K562 (cell line): ENCODE measurements at regions not wholly inside any gene's neighbourhood (a gene's known extent, or its start where the extent isn't known, plus 50 kb on each side); places are given as distances from the start of the nearest gene placed in this dataset.
A peak's percentile ranks its signal among the peaks of the same experiment; 100 is the strongest.

ENCODE experiments used
- ATAC-seq: fragments of 200-7000 bp; cut with Tn5 transposase; 3 replicates; pipeline ENCODE4 v1.9.1; 2020; ENCODE audit warnings: moderate library complexity
- BruUV-seq: library from RNA; stranded (reverse); fragments of 400-500 nt; replicated peaks from 2 replicates; lab custom pipeline; 2021; lab: Mats Ljungman, UMichigan
- CTCF ChIA-PET: fragments of 300-600 bp; formaldehyde crosslinking; extraction: SDS; loops from one replicate; lab custom pipeline; 2021; ENCODE audit warnings: low intra/inter-chr PET ratio; lab: Yijun Ruan, JAX
- POLR2A ChIA-PET: fragments of 300-600, 350-650 bp; sonication (Branson Sonifier 250); formaldehyde crosslinking; extraction: SDS; loops from one replicate; lab custom pipeline; 2021; ENCODE audit warnings: antibody characterized with exemption, inconsistent platforms; lab: Yijun Ruan, JAX
- DNase-seq, 4 experiments: peaks; one replicate each; pipeline versions ENCODE4 v3.0.0 to v3.0.0-alpha.2; 2011 to 2018; ENCODE audit warnings: low spot score in 3 of 4, mixed read lengths in 3 of 4; ENCODE audit errors: extremely low read depth in 1 of 4
- FAIRE-seq: peaks from 2 replicates; lab custom pipeline; 2011; peaks lifted over from hg19 to GRCh38; lab: Jason Lieb, UNC
- H2AFZ ChIP-seq: 2 replicates; pipeline ENCODE4 v1.6.0; 2011; ENCODE audit warnings: low read depth, low read length, control low read depth, inconsistent platforms
- H3K27ac ChIP-seq: fragments of 200-600 bp; 3 replicates; pipeline ENCODE4 v1.8.0; 2011; ENCODE audit warnings: low read depth, mild to moderate bottlenecking, control low read depth, inconsistent platforms, low read length, moderate library complexity, mixed read lengths; ENCODE audit errors: extremely low read depth
- H3K27me3 ChIP-seq, 2 experiments: fragments of 300-600 bp in 1 of 2; 2 replicates in 1 of 2; 3 replicates in 1 of 2; pipeline versions ENCODE4 v1.6.0 to v1.8.0; 2011; ENCODE audit warnings: inconsistent platforms in 2 of 2, low read length in 2 of 2, mild to moderate bottlenecking in 1 of 2, mixed read lengths in 1 of 2, moderate library complexity in 1 of 2; ENCODE audit not compliant: control insufficient read depth in 2 of 2, insufficient read depth in 2 of 2
- H3K36me3 ChIP-seq: fragments of 300-600 bp; 3 replicates; pipeline ENCODE4 v1.8.0; 2011; ENCODE audit warnings: mild to moderate bottlenecking, low read length, inconsistent platforms; ENCODE audit not compliant: control insufficient read depth, insufficient read depth
- H3K4me1 ChIP-seq, 2 experiments: fragments of 200-600 bp in 1 of 2; replicated peaks in 1 of 2; 2 replicates in 1 of 2; 3 replicates in 1 of 2; pipeline versions ENCODE4 v1.5.1 to v1.8.0; 2011; ENCODE audit warnings: inconsistent platforms in 2 of 2, low read length in 2 of 2, mild to moderate bottlenecking in 1 of 2, mixed read lengths in 1 of 2, moderate library complexity in 1 of 2; ENCODE audit not compliant: control insufficient read depth in 2 of 2, insufficient read depth in 2 of 2
- H3K4me2 ChIP-seq: 2 replicates; pipeline ENCODE4 v1.6.1; 2011; ENCODE audit warnings: low read length, control low read depth, inconsistent platforms, mixed read lengths; ENCODE audit not compliant: insufficient read depth
- H3K4me3 ChIP-seq: fragments of 200-600 bp; sonication (generic), shearing (Covaris generic); 2 replicates; pipeline ENCODE4 v1.5.1; 2016; ENCODE audit warnings: control low read depth, inconsistent platforms
- H3K79me2 ChIP-seq: fragments of 200-600 bp; 3 replicates; pipeline ENCODE4 v1.8.0; 2011; ENCODE audit warnings: low read length, inconsistent platforms; ENCODE audit not compliant: control insufficient read depth, insufficient read depth
- H3K9ac ChIP-seq, 2 experiments: 2 replicates each; pipeline versions ENCODE4 v1.6.0 to v1.6.1; 2011; ENCODE audit warnings: low read depth in 2 of 2, low read length in 2 of 2, control low read depth in 1 of 2, inconsistent platforms in 1 of 2, mild to moderate bottlenecking in 1 of 2, mixed read lengths in 1 of 2; ENCODE audit not compliant: insufficient read depth in 1 of 2
- H3K9me1 ChIP-seq: one replicate; pipeline ENCODE4 v1.6.0; 2011; ENCODE audit warnings: inconsistent platforms, mild to moderate bottlenecking, low read length, moderate library complexity; ENCODE audit not compliant: control insufficient read depth, insufficient read depth
- H3K9me3 ChIP-seq: replicated peaks from 2 replicates; pipeline ENCODE4 v1.5.1; 2011; ENCODE audit warnings: low read depth, low read length, inconsistent platforms; ENCODE audit not compliant: control insufficient read depth, insufficient read depth
- H4K20me1 ChIP-seq: replicated peaks from 2 replicates; pipeline ENCODE4 v1.6.1; 2011; ENCODE audit warnings: low read length, inconsistent platforms, mixed read lengths; ENCODE audit not compliant: control insufficient read depth, insufficient read depth
- JUNB ChIP-seq: fragments of 450-650 bp; formaldehyde crosslinking; conservative IDR thresholded peaks from 2 replicates; pipeline ENCODE4 v1.4.0; 2020; ENCODE audit warnings: mild to moderate bottlenecking
- KAT7 ChIP-seq: sonication (generic); formaldehyde crosslinking; IDR thresholded peaks from 2 replicates; pipeline ENCODE4 v1.8.0; 2022; ENCODE audit warnings: missing genetic modification reagents, mild to moderate bottlenecking, borderline replicate concordance
- KHSRP ChIP-seq: fragments of 450-650 bp; IDR thresholded peaks from 2 replicates; pipeline ENCODE4 v1.6.1; 2017
- NCOA4 ChIP-seq: fragments of 450-650 bp; IDR thresholded peaks from 2 replicates; pipeline ENCODE4 v1.6.1; 2018; ENCODE audit warnings: mild to moderate bottlenecking; ENCODE audit not compliant: partially characterized antibody
- NCOA6 ChIP-seq: fragments of 450-650 bp; IDR thresholded peaks from 2 replicates; pipeline ENCODE4 v1.6.1; 2017; ENCODE audit warnings: mild to moderate bottlenecking
- NCOR1 ChIP-seq: fragments of 450-650 bp; IDR thresholded peaks from 2 replicates; pipeline ENCODE4 v1.6.1; 2016; ENCODE audit warnings: mild to moderate bottlenecking, moderate library complexity
- RFX7 ChIP-seq: fragments of 250-450 bp; sonication (Bioruptor Pico); IDR thresholded peaks from 2 replicates; pipeline ENCODE4 v1.5.1; 2021; ENCODE audit warnings: mild to moderate bottlenecking
- RUNX1 ChIP-seq: sonication (generic); IDR thresholded peaks from 2 replicates; pipeline ENCODE4 v1.6.1; 2016; ENCODE audit warnings: antibody characterized with exemption, low read depth
- THRA ChIP-seq: fragments of 450-650 bp; IDR thresholded peaks from 2 replicates; pipeline ENCODE4 v1.6.1; 2017; ENCODE audit warnings: mild to moderate bottlenecking, moderate library complexity
- WGBS: fragments of 100-300 bp; shearing (Covaris generic); methylation state at CpG from one replicate; pipeline ENCODE4 v1.1.6; 2016; ENCODE audit warnings: low coverage, mixed read lengths; ENCODE audit not compliant: insufficient coverage; ENCODE audit errors: missing lambda C conversion rate; 5-methylcytosine and 5-hydroxymethylcytosine counted together
- in situ Hi-C: fragments of 300-500 bp; cut with MboI; formaldehyde crosslinking; loops from 4 replicates; pipeline ENCODE4 v1.15.0; 2018; ENCODE audit warnings: inconsistent platforms, mixed read lengths
- intact Hi-C: fragments of 100-400 bp; cut with micrococcal nuclease; formaldehyde crosslinking; loops from 2 replicates; pipeline ENCODE4 v1.14.2; 2022

- Histone ChIP-seq H3K4me1 (peaks cover 0 to 31% of the 10 kb centered on the region in 2 experiments; a peak in 3 of 5 replicates), H3K9me1 (no peaks in the 10 kb centered on the region), H3K79me2 (no peaks in the 10 kb centered on the region), H2AFZ (0 out of 2 replicates have a peak overlapping the region, but pooled peaks have one; percentile 34), H4K20me1 (no peaks in the 10 kb centered on the region), H3K4me2 (no peak overlapping the region), H3K4me3 (no peak overlapping the region), H3K27me3 (no peaks in the 10 kb centered on the region), H3K9me3 (no peaks in the 10 kb centered on the region), H3K36me3 (no peaks in the 10 kb centered on the region), H3K9ac (no peak overlapping the region), H3K27ac (peak overlapping the region; percentile 28; the same call in 1 of the 3 replicates)
- FAIRE-seq: no peak
- ChIA-PET CTCF (no interaction called here), POLR2A (no interaction called here)
- intact Hi-C loops: loop anchor here (5.0 kb wide), 2 partner anchors 59 to 109 kb away; partner anchors contain the start of gene ACSL4
- WGBS: 67% methylated on average over 3 of the region's 4 CpGs
- in situ Hi-C loops: no loop called here
- no TSS peak for BruUV-seq
- no peak for DNase-seq
- TF ChIP-seq KAT7 (CRISPR knock-in tag): no peak
- no peak for TF ChIP-seq NCOA6
- TF ChIP-seq NCOR1: no peak
- TF ChIP-seq RFX7 (CRISPR knock-in tag): no peak
- no peak for TF ChIP-seq KHSRP
- no peak for TF ChIP-seq THRA
- no peak for TF ChIP-seq NCOA4
- no peak for TF ChIP-seq RUNX1
- no peak for TF ChIP-seq JUNB (CRISPR knock-in tag)
- no peak for ATAC-seq
Measured at GRCh38 chrX:109841257-109841656, 108.2 kb upstream of the ACSL4 start.
